ENCODE measurements at regions not wholly inside any gene's neighbourhood (a gene's known extent, or its start where the extent isn't known, plus 50 kb on each side); places are given as distances from the start of the nearest gene placed in this dataset.

DNA sequence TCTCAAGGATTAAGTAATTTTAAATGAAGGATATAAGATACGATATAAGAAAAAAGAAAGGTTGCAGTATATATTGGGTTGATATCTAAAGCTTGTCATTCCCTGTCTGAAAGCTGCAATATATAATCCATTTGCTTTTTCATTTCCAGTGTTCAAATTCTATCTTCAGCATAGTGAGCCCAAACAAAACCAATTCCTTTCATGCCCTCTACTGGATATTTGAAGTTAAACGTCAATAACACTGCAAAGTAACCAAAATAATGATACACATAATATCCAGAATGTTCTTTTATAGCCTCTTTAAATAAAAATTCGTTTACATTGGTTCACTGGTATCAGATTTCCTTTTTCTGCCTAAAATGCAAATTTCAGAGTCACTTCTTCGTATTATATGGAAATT is 64.5 kb upstream of the DAAM1 start:
- POLR2A ChIA-PET: no interaction called here
- no peak for DNase-seq (ENCODE audit: low spot score)
- Mint-ChIP-seq H3K9me3 (no peaks in the 10 kb centered on the region), H3K4me3 (no peak overlapping the region), H3K36me3 (no peaks in the 10 kb centered on the region), H3K4me1 (0 out of 2 replicates have a peak, but pooled peaks cover 4% of the 10 kb centered on the region), H3K27ac (no peak overlapping the region), H3K27me3 (ENCODE audit: low read depth) (no peaks in the 10 kb centered on the region)
- CTCF ChIA-PET: interaction anchor here (1.0 to 2.0 kb wide), 6 partner anchors 9 to 320 kb away, joined by 3 to 8 read pairs (median 4); no protein-coding TSS in a partner anchor
- TF ChIP-seq, protein P1, sequence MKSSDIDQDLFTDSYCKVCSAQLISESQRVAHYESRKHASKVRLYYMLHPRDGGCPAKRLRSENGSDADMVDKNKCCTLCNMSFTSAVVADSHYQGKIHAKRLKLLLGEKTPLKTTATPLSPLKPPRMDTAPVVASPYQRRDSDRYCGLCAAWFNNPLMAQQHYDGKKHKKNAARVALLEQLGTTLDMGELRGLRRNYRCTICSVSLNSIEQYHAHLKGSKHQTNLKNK (CRISPR knock-in tag; IDR thresholded peaks at IDR 0.05): no peak
- ATAC-seq: no peak

DNA sequence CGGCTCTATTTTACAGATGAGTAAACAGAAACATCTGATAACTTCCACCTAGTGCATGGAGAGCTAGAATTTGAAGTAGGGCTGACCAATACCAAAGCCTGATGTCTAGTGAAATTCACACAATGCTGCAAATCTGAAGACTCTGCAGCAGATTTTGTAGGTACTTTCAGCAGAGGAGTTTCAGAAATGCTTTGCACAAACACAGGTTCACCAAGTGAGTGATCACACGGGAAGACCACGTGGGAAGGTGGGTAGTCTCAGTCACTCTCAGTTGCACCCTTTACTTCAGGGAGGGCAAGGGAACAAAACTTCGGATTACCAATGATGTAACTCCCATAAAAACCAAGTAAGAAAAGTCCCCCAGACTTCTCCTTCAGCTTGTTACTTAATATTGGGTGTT is 63.3 kb upstream of the DAAM1 start:
- no peaks in the 10 kb centered on the region for H3K9me3 Mint-ChIP-seq
- 0 out of 2 replicates have a peak, but pooled peaks cover 4% of the 10 kb centered on the region for H3K4me1 Mint-ChIP-seq
- H3K4me3 Mint-ChIP-seq: no peak overlapping the region
- ChIA-PET POLR2A (no interaction called here), CTCF (interaction anchor here (0.6 to 2.0 kb wide), 7 partner anchors 32 to 624 kb away, joined by 3 to 8 read pairs (median 3); partner anchors contain the start of genes JKAMP and L3HYPDH)
- no peaks in the 10 kb centered on the region for H3K36me3 Mint-ChIP-seq
- no peaks in the 10 kb centered on the region for H3K27me3 Mint-ChIP-seq (ENCODE audit: low read depth)
- ATAC-seq (no peak), DNase-seq (ENCODE audit: low spot score) (no peak)
- no peak overlapping the region for H3K27ac Mint-ChIP-seq
- no peak for TF ChIP-seq ZNF219 (CRISPR knock-in tag; IDR thresholded peaks at IDR 0.05; ENCODE audit: borderline replicate concordance)

DNA sequence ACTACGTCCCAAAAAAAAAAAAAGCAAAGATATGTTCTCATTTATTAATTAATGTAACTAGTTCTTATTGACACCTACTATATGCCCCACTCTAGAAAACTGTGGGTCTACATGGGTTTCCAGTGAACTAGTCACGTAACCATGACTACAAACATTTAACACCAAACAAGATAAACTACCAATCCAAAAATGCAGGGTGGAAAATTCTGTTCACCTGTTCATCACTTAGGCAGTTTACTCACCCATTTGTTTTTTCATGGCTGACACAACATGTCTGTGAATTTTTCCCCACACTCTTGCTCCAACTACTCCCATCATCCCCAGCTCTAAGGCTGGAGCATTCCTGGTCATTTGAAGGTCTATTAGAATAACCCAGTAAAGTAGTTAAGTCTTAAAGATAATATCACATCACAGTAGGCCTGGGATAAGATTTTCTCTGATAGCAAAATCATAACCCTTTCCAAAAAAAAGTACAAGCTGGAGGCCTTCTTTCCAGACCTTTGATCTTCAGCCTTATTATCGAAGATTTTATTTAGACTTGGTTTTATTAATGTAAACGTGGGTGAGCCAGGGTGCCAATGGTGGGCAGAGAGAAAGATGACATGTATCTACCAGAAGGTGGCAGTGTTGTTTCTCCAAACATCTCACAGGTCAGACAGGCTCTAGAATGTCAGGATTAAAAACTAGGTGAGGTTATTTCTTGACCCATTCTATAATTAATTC is 61.6 kb upstream of the DAAM1 start:
- CTCF ChIA-PET: interaction anchor here (1.4 kb wide), 2 partner anchors 317 to 381 kb away, joined by 4 to 10 read pairs; no protein-coding TSS in a partner anchor
- no peaks in the 10 kb centered on the region for H3K36me3 Mint-ChIP-seq
- H3K4me3 Mint-ChIP-seq: no peak overlapping the region
- H3K9me3 Mint-ChIP-seq: no peaks in the 10 kb centered on the region
- ATAC-seq (peak; percentile 90), DNase-seq (ENCODE audit: low spot score) (no peak)
- H3K4me1 Mint-ChIP-seq: no peaks in the 10 kb centered on the region
- TF ChIP-seq NR3C1 (CRISPR knock-in tag; conservative IDR thresholded peaks at IDR 0.05; ENCODE audit: low read depth) (no peak), SP1 (CRISPR knock-in tag; conservative IDR thresholded peaks at IDR 0.05) (no peak), GTF2I (CRISPR knock-in tag; conservative IDR thresholded peaks at IDR 0.05) (no peak), GABPB1 (CRISPR knock-in tag; IDR thresholded peaks at IDR 0.05) (no peak), TEAD4 (CRISPR knock-in tag; IDR thresholded peaks at IDR 0.05) (no peak), ZNF416 (CRISPR knock-in tag; IDR thresholded peaks at IDR 0.05) (no peak), FOXJ3 (CRISPR knock-in tag; IDR thresholded peaks at IDR 0.05; ENCODE audit: borderline replicate concordance) (no peak)
- TF ChIP-seq, protein P2, sequence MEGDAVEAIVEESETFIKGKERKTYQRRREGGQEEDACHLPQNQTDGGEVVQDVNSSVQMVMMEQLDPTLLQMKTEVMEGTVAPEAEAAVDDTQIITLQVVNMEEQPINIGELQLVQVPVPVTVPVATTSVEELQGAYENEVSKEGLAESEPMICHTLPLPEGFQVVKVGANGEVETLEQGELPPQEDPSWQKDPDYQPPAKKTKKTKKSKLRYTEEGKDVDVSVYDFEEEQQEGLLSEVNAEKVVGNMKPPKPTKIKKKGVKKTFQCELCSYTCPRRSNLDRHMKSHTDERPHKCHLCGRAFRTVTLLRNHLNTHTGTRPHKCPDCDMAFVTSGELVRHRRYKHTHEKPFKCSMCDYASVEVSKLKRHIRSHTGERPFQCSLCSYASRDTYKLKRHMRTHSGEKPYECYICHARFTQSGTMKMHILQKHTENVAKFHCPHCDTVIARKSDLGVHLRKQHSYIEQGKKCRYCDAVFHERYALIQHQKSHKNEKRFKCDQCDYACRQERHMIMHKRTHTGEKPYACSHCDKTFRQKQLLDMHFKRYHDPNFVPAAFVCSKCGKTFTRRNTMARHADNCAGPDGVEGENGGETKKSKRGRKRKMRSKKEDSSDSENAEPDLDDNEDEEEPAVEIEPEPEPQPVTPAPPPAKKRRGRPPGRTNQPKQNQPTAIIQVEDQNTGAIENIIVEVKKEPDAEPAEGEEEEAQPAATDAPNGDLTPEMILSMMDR (IDR thresholded peaks at IDR 0.05): peak; percentile 33; the same call in 1 of the 2 replicates
- H3K27ac Mint-ChIP-seq: no peak overlapping the region
- no peaks in the 10 kb centered on the region for H3K27me3 Mint-ChIP-seq (ENCODE audit: low read depth)
- POLR2A ChIA-PET: interaction anchor here (0.7 kb wide), 1 partner anchor 451 kb away, joined by 3 read pairs; no protein-coding TSS in a partner anchor

DNA sequence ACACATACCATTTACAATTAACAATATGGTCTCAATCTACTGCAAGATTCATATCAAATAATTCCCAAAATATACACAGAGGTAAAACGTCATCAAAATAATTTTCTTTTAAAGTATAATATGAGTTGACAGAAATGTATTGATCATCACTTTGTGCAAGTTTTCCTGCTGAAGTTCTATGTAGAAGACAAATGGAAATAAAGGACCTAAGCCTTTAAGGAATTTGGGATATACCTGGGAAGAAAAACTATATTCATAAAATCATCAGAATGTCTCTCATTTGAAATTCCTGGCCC is 61.1 kb upstream of the DAAM1 start:
- DNase-seq (ENCODE audit: low spot score): no peak
- no peak overlapping the region for H3K4me3 Mint-ChIP-seq
- H3K4me1 Mint-ChIP-seq: no peaks in the 10 kb centered on the region
- ATAC-seq: no peak
- POLR2A ChIA-PET: interaction anchor here (0.7 kb wide), 1 partner anchor 450 kb away, joined by 3 read pairs; no protein-coding TSS in a partner anchor
- H3K36me3 Mint-ChIP-seq: no peaks in the 10 kb centered on the region
- no peak overlapping the region for H3K27ac Mint-ChIP-seq
- H3K9me3 Mint-ChIP-seq: no peaks in the 10 kb centered on the region
- CTCF ChIA-PET: interaction anchor here (1.4 kb wide), 2 partner anchors 317 to 380 kb away, joined by 4 to 10 read pairs; no protein-coding TSS in a partner anchor
- TF ChIP-seq NFATC4 (CRISPR knock-in tag; IDR thresholded peaks at IDR 0.05) (no peak), SMAD4 (CRISPR knock-in tag; IDR thresholded peaks at IDR 0.05) (no peak), KAT7 (CRISPR knock-in tag; IDR thresholded peaks at IDR 0.05; ENCODE audit: borderline replicate concordance) (no peak), NFE2L1 (CRISPR knock-in tag; IDR thresholded peaks at IDR 0.05) (no peak)
- TF ChIP-seq, protein P3, sequence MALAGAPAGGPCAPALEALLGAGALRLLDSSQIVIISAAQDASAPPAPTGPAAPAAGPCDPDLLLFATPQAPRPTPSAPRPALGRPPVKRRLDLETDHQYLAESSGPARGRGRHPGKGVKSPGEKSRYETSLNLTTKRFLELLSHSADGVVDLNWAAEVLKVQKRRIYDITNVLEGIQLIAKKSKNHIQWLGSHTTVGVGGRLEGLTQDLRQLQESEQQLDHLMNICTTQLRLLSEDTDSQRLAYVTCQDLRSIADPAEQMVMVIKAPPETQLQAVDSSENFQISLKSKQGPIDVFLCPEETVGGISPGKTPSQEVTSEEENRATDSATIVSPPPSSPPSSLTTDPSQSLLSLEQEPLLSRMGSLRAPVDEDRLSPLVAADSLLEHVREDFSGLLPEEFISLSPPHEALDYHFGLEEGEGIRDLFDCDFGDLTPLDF (CRISPR knock-in tag; IDR thresholded peaks at IDR 0.05): no peak
- no peaks in the 10 kb centered on the region for H3K27me3 Mint-ChIP-seq (ENCODE audit: low read depth)
